DOHH2 (cell line): ENCODE measurements at regions not wholly inside any gene's neighbourhood (a gene's known extent, or its start where the extent isn't known, plus 50 kb on each side); places are given as distances from the start of the nearest gene placed in this dataset.

Experiments used
- H3F3A ChIP-seq: fragments of 200-600 bp; sonication (generic), shearing (Covaris generic); 2 replicates; pipeline ENCODE4 v1.6.0; 2016; ENCODE audit warnings: antibody characterized with exemption, mild to moderate bottlenecking; ENCODE audit not compliant: control insufficient read depth, insufficient read depth
- H3K27ac ChIP-seq: fragments of 200-600 bp; sonication (generic); 2 replicates; pipeline ENCODE4 v1.5.1; 2014; ENCODE audit warnings: low read depth, mild to moderate bottlenecking, low read length, moderate library complexity
- H3K27me3 ChIP-seq: fragments of 200-600 bp; sonication (generic); 2 replicates; pipeline ENCODE4 v1.6.1; 2014; ENCODE audit warnings: mild to moderate bottlenecking, low read length, mixed read lengths; ENCODE audit not compliant: control insufficient read depth
- H3K36me3 ChIP-seq: fragments of 200-600 bp; sonication (generic); 2 replicates; pipeline ENCODE4 v1.6.1; 2014; ENCODE audit warnings: mild to moderate bottlenecking, low read length, moderate library complexity, mixed read lengths; ENCODE audit not compliant: control insufficient read depth
- H3K4me1 ChIP-seq: fragments of 200-600 bp; sonication (generic); 2 replicates; pipeline ENCODE4 v1.6.1; 2014; ENCODE audit warnings: mild to moderate bottlenecking, low read length, mixed read lengths; ENCODE audit not compliant: control insufficient read depth
- H3K4me2 ChIP-seq: fragments of 200-600 bp; sonication (generic); 2 replicates; pipeline ENCODE4 v1.6.0; 2014; ENCODE audit warnings: mild to moderate bottlenecking, low read length, moderate library complexity
- H3K4me3 ChIP-seq: fragments of 200-600 bp; sonication (generic); 2 replicates; pipeline ENCODE4 v1.5.1; 2014; ENCODE audit warnings: mild to moderate bottlenecking, low read length, mixed read lengths
- H3K79me2 ChIP-seq: fragments of 200-600 bp; sonication (generic); 2 replicates; pipeline ENCODE4 v1.6.1; 2014; ENCODE audit warnings: mild to moderate bottlenecking, low read length, mixed read lengths; ENCODE audit not compliant: control insufficient read depth
- H3K9me2 ChIP-seq: fragments of 200-600 bp; sonication (generic); replicated peaks from 2 replicates; pipeline ENCODE4 v1.6.1; 2014; ENCODE audit warnings: mild to moderate bottlenecking, low read length, mixed read lengths; ENCODE audit not compliant: control insufficient read depth
- H3K9me3 ChIP-seq: fragments of 200-600 bp; sonication (generic); 2 replicates; pipeline ENCODE4 v1.6.1; 2014; ENCODE audit warnings: antibody characterized with exemption, low read length, mixed read lengths; ENCODE audit not compliant: control insufficient read depth, insufficient read depth
- H4K20me1 ChIP-seq: fragments of 200-600 bp; sonication (generic); 2 replicates; pipeline ENCODE4 v1.6.0; 2014; ENCODE audit warnings: low read depth, mild to moderate bottlenecking, antibody characterized with exemption, low read length, moderate library complexity; ENCODE audit not compliant: control insufficient read depth, insufficient read depth
- EZH2phosphoT487 ChIP-seq: fragments of 200-600 bp; sonication (generic); IDR thresholded peaks from 2 replicates; pipeline ENCODE4 v1.6.1; 2017; ENCODE audit warnings: borderline replicate concordance, mild to moderate bottlenecking, antibody characterized with exemption, low read length, moderate library complexity, mixed read lengths
- TF ChIP-seq, protein P1 (sequence below): fragments of 200-600 bp; sonication (generic); IDR thresholded peaks from one replicate; pipeline ENCODE4 v1.5.1; 2014; ENCODE audit warnings: antibody characterized with exemption, mild to moderate bottlenecking, low read depth, low read length; ENCODE audit not compliant: poor library complexity, severe bottlenecking

DNA sequence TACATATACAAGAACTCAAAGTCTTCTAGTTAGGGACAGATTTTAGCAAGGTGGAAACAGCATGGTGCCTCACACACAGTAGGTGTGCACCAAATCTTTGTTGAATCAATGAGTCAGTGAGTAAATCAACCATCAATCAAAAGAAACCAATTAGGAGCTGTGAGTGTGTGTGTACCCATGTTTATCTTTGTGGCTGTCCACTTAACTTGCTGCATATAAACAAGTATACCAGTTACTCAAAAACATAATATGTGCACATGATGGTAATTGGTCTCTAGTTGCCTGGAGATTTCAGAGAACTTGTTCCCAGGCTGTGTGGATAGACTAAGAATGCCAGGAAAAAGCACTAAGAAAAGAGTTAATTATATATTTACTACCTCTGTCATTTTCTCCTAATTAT is 272.2 kb upstream of the CCL2 start:
- no peaks in the 10 kb centered on the region for H3K27me3 ChIP-seq
- no peaks in the 10 kb centered on the region for H3K36me3 ChIP-seq
- H3K27ac ChIP-seq = no peak overlapping the region
- TF ChIP-seq, protein P1, sequence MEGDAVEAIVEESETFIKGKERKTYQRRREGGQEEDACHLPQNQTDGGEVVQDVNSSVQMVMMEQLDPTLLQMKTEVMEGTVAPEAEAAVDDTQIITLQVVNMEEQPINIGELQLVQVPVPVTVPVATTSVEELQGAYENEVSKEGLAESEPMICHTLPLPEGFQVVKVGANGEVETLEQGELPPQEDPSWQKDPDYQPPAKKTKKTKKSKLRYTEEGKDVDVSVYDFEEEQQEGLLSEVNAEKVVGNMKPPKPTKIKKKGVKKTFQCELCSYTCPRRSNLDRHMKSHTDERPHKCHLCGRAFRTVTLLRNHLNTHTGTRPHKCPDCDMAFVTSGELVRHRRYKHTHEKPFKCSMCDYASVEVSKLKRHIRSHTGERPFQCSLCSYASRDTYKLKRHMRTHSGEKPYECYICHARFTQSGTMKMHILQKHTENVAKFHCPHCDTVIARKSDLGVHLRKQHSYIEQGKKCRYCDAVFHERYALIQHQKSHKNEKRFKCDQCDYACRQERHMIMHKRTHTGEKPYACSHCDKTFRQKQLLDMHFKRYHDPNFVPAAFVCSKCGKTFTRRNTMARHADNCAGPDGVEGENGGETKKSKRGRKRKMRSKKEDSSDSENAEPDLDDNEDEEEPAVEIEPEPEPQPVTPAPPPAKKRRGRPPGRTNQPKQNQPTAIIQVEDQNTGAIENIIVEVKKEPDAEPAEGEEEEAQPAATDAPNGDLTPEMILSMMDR = no peak
- TF ChIP-seq EZH2phosphoT487 = no peak
- no peaks in the 10 kb centered on the region for H3K4me1 ChIP-seq
- H3K9me3 ChIP-seq = no peaks in the 10 kb centered on the region; the same call in 1 of the 2 replicates
- no peaks in the 10 kb centered on the region for H3K9me2 ChIP-seq
- no peaks in the 10 kb centered on the region for H4K20me1 ChIP-seq
- H3K4me2 ChIP-seq = no peak overlapping the region
- H3K79me2 ChIP-seq = no peaks in the 10 kb centered on the region
- no peak overlapping the region for H3K4me3 ChIP-seq
- H3F3A ChIP-seq = no peaks in the 10 kb centered on the region

DNA sequence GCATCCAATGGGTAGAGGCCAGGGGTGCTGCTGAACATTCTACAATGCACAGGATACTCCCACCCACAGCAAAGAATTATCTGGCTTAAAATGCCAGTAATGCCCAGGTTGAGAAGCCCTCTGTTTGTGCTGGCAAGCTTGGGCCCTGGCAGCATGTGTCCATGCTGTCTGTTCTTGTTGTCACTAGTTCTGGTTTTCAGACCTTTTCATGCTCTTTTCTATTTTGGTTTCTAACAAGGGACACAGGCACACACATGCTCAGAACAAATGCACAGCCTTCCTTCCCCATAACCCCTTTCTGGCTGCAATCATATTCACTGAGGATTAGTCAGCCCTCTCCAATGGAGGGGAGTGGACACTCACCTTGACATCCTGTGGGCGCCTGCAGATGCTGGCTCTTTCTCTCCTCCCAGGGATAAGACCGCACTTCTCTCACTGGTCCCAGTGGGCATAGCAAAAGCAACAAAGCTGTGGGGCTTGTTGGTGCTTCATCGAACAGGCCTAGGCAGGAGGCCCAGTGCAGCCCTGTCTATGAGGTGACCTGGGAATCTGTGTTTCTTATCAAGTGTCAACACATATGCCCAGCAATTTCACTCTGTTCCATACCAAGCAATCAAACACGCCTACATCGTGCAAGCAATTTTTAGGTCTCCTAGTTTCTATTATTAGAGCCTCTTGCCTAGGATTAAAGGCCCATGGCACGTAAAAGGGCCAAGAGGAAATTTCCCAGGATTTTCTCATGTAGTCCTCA is 271.1 kb upstream of the CCL2 start:
- no peaks in the 10 kb centered on the region for H3K79me2 ChIP-seq
- no peak overlapping the region for H3K4me2 ChIP-seq
- H4K20me1 ChIP-seq = no peaks in the 10 kb centered on the region
- H3K27ac ChIP-seq = no peak overlapping the region
- H3K9me2 ChIP-seq = no peaks in the 10 kb centered on the region
- no peaks in the 10 kb centered on the region for H3K27me3 ChIP-seq
- no peaks in the 10 kb centered on the region for H3F3A ChIP-seq
- TF ChIP-seq, protein P1 = no peak
- TF ChIP-seq EZH2phosphoT487 = no peak
- H3K9me3 ChIP-seq = no peaks in the 10 kb centered on the region; the same call in 1 of the 2 replicates
- H3K36me3 ChIP-seq = no peaks in the 10 kb centered on the region
- H3K4me1 ChIP-seq = no peaks in the 10 kb centered on the region
- H3K4me3 ChIP-seq = no peak overlapping the region

DNA sequence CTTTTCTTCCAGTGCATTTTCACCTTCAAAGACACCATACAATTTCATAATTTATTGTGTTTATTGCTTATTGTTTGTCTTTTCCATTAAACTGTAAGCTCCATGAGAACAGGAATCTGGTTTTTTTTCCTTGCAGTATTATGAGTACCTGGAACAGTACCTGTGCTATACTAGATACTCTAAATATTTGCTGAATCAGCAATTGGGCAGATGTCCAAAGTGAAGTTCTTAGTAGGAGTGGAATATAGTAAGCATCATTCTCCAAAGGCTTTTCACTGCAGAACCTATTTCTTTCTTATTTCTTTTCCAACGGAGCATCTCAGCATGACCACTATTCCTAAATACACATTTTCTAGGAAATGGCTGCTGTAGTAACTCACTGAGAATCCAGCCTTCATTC is 269.0 kb upstream of the CCL2 start:
- Histone ChIP-seq H3K36me3 (no peaks in the 10 kb centered on the region), H3K27ac (no peak overlapping the region), H3K79me2 (no peaks in the 10 kb centered on the region), H3K27me3 (no peaks in the 10 kb centered on the region), H3K9me3 (no peaks in the 10 kb centered on the region), H3K4me3 (no peak overlapping the region), H3K4me1 (no peaks in the 10 kb centered on the region), H4K20me1 (no peaks in the 10 kb centered on the region), H3K4me2 (no peak overlapping the region), H3F3A (no peaks in the 10 kb centered on the region), H3K9me2 (no peaks in the 10 kb centered on the region)
- TF ChIP-seq, protein P1 = no peak
- no peak for TF ChIP-seq EZH2phosphoT487
